ENCODE measurements at regions not wholly inside any gene's neighbourhood (a gene's known extent, or its start where the extent isn't known, plus 50 kb on each side); places are given as distances from the start of the nearest gene placed in this dataset.

- Mint-ChIP-seq H3K36me3 (ENCODE audit: insufficient read depth) (no peaks in the 10 kb centered on the region), H3K9me3 (no peaks in the 10 kb centered on the region), H3K27me3 (ENCODE audit: low read depth) (peaks cover 15% of the 10 kb centered on the region), H3K4me3 (no peak overlapping the region), H3K4me1 (ENCODE audit: low read depth) (no peaks in the 10 kb centered on the region)
- ATAC-seq (no peak), DNase-seq (no peak)
Measured at GRCh38 chr15:85905751-85906450, 111.2 kb upstream of the KLHL25 start.

- no peaks in the 10 kb centered on the region for H3K36me3 Mint-ChIP-seq (ENCODE audit: insufficient read depth)
- no peak for ATAC-seq
- H3K4me1 Mint-ChIP-seq (ENCODE audit: low read depth), result no peaks in the 10 kb centered on the region
- DNase-seq, result no peak
- H3K27me3 Mint-ChIP-seq (ENCODE audit: low read depth), result peaks cover 12% of the 10 kb centered on the region
- no peak overlapping the region for H3K4me3 Mint-ChIP-seq
- no peaks in the 10 kb centered on the region for H3K9me3 Mint-ChIP-seq
Measured at GRCh38 chr15:85906640-85907039, 111.9 kb upstream of the KLHL25 start.

- DNase-seq (no peak), ATAC-seq (no peak)
- Mint-ChIP-seq H3K36me3 (ENCODE audit: insufficient read depth) (no peaks in the 10 kb centered on the region), H3K4me3 (no peak overlapping the region), H3K4me1 (ENCODE audit: low read depth) (no peaks in the 10 kb centered on the region), H3K9me3 (no peaks in the 10 kb centered on the region), H3K27me3 (ENCODE audit: low read depth) (peaks cover 12% of the 10 kb centered on the region)
Measured at GRCh38 chr15:85910834-85911233, 116.1 kb upstream of the KLHL25 start.

- peaks cover 20% of the 10 kb centered on the region for H3K27me3 Mint-ChIP-seq (ENCODE audit: low read depth)
- no peak overlapping the region for H3K4me3 Mint-ChIP-seq
- H3K9me3 Mint-ChIP-seq, result no peaks in the 10 kb centered on the region
- H3K36me3 Mint-ChIP-seq (ENCODE audit: insufficient read depth), result no peaks in the 10 kb centered on the region
- H3K4me1 Mint-ChIP-seq (ENCODE audit: low read depth), result no peaks in the 10 kb centered on the region
- DNase-seq, result no peak
- no peak for ATAC-seq
Measured at GRCh38 chr15:85913461-85913860, 118.7 kb upstream of the KLHL25 start.

- DNase-seq, result no peak
- no peak for ATAC-seq
- peaks cover 3% of the 10 kb centered on the region for H3K4me1 Mint-ChIP-seq (ENCODE audit: low read depth)
- no peak overlapping the region for H3K4me3 Mint-ChIP-seq
- no peaks in the 10 kb centered on the region for H3K9me3 Mint-ChIP-seq
- peaks cover 16% of the 10 kb centered on the region for H3K27me3 Mint-ChIP-seq (ENCODE audit: low read depth)
- no peaks in the 10 kb centered on the region for H3K36me3 Mint-ChIP-seq (ENCODE audit: insufficient read depth)
Measured at GRCh38 chr15:85920956-85921355, 126.2 kb upstream of the KLHL25 start.

- Mint-ChIP-seq H3K27me3 (ENCODE audit: low read depth) (peaks cover 5% of the 10 kb centered on the region), H3K4me3 (no peak overlapping the region), H3K36me3 (ENCODE audit: insufficient read depth) (no peaks in the 10 kb centered on the region), H3K4me1 (ENCODE audit: low read depth) (peaks cover 22% of the 10 kb centered on the region), H3K9me3 (no peaks in the 10 kb centered on the region)
- DNase-seq (no peak), ATAC-seq (no peak)
Measured at GRCh38 chr15:85924088-85924487, 129.4 kb upstream of the KLHL25 start.

- Mint-ChIP-seq H3K36me3 (ENCODE audit: insufficient read depth) (no peaks in the 10 kb centered on the region), H3K9me3 (no peaks in the 10 kb centered on the region), H3K4me3 (no peak overlapping the region), H3K4me1 (ENCODE audit: low read depth) (peaks cover 28% of the 10 kb centered on the region), H3K27me3 (ENCODE audit: low read depth) (no peaks in the 10 kb centered on the region)
- no peak for DNase-seq
- no peak for ATAC-seq
Measured at GRCh38 chr15:85925649-85926237, 131.0 kb upstream of the KLHL25 start.

GRCh38 chr15:85926834-85927233, 132.1 kb upstream of the KLHL25 start:
- H3K4me3 Mint-ChIP-seq, result no peak overlapping the region
- peaks cover 36% of the 10 kb centered on the region for H3K4me1 Mint-ChIP-seq (ENCODE audit: low read depth)
- H3K36me3 Mint-ChIP-seq (ENCODE audit: insufficient read depth), result no peaks in the 10 kb centered on the region
- H3K27me3 Mint-ChIP-seq (ENCODE audit: low read depth), result no peaks in the 10 kb centered on the region
- no peak for DNase-seq
- H3K9me3 Mint-ChIP-seq, result no peaks in the 10 kb centered on the region
- ATAC-seq, result no peak

GRCh38 chr15:85927931-85928537, 133.3 kb upstream of the KLHL25 start:
- Mint-ChIP-seq H3K9me3 (no peaks in the 10 kb centered on the region), H3K36me3 (ENCODE audit: insufficient read depth) (no peaks in the 10 kb centered on the region), H3K4me1 (ENCODE audit: low read depth) (peaks cover 36% of the 10 kb centered on the region), H3K27me3 (ENCODE audit: low read depth) (peaks cover 2% of the 10 kb centered on the region), H3K4me3 (no peak overlapping the region)
- DNase-seq, result no peak
- ATAC-seq, result no peak

GRCh38 chr15:85929786-85930185, 135.1 kb upstream of the KLHL25 start:
- H3K9me3 Mint-ChIP-seq, result no peaks in the 10 kb centered on the region
- ATAC-seq (no peak), DNase-seq (no peak)
- peaks cover 35% of the 10 kb centered on the region for H3K4me1 Mint-ChIP-seq (ENCODE audit: low read depth)
- H3K4me3 Mint-ChIP-seq, result no peak overlapping the region
- no peaks in the 10 kb centered on the region for H3K36me3 Mint-ChIP-seq (ENCODE audit: insufficient read depth)
- peaks cover 2% of the 10 kb centered on the region for H3K27me3 Mint-ChIP-seq (ENCODE audit: low read depth)

GRCh38 chr15:85932391-85932790, 137.7 kb upstream of the KLHL25 start:
- Mint-ChIP-seq H3K36me3 (ENCODE audit: insufficient read depth) (no peaks in the 10 kb centered on the region), H3K27me3 (ENCODE audit: low read depth) (peaks cover 2% of the 10 kb centered on the region), H3K9me3 (no peaks in the 10 kb centered on the region), H3K4me1 (ENCODE audit: low read depth) (peaks cover 27% of the 10 kb centered on the region), H3K4me3 (no peak overlapping the region)
- no peak for DNase-seq
- no peak for ATAC-seq

GRCh38 chr15:85934691-85935090, 140.0 kb upstream of the KLHL25 start:
- no peak for ATAC-seq
- DNase-seq, result no peak
- Mint-ChIP-seq H3K27me3 (ENCODE audit: low read depth) (peaks cover 2% of the 10 kb centered on the region), H3K4me1 (ENCODE audit: low read depth) (peaks cover 12% of the 10 kb centered on the region), H3K9me3 (no peaks in the 10 kb centered on the region), H3K36me3 (ENCODE audit: insufficient read depth) (no peaks in the 10 kb centered on the region), H3K4me3 (no peak overlapping the region)

GRCh38 chr15:85935182-85935581, 140.5 kb upstream of the KLHL25 start:
- Mint-ChIP-seq H3K9me3 (no peaks in the 10 kb centered on the region), H3K36me3 (ENCODE audit: insufficient read depth) (no peaks in the 10 kb centered on the region), H3K4me3 (no peak overlapping the region), H3K27me3 (ENCODE audit: low read depth) (peaks cover 2% of the 10 kb centered on the region), H3K4me1 (ENCODE audit: low read depth) (peaks cover 8% of the 10 kb centered on the region)
- DNase-seq (no peak), ATAC-seq (no peak)

GRCh38 chr15:85937661-85938060, 142.0 kb upstream of the AGBL1 start:
- Mint-ChIP-seq H3K4me1 (ENCODE audit: low read depth) (no peaks in the 10 kb centered on the region), H3K4me3 (no peak overlapping the region), H3K27me3 (ENCODE audit: low read depth) (peaks cover 1% of the 10 kb centered on the region), H3K9me3 (no peaks in the 10 kb centered on the region), H3K36me3 (ENCODE audit: insufficient read depth) (no peaks in the 10 kb centered on the region)
- DNase-seq, result no peak
- ATAC-seq, result no peak

- Mint-ChIP-seq H3K27me3 (ENCODE audit: low read depth) (peaks cover under 1% of the 10 kb centered on the region), H3K36me3 (ENCODE audit: insufficient read depth) (no peaks in the 10 kb centered on the region), H3K4me1 (ENCODE audit: low read depth) (no peaks in the 10 kb centered on the region), H3K4me3 (no peak overlapping the region), H3K9me3 (no peaks in the 10 kb centered on the region)
- ATAC-seq (no peak), DNase-seq (no peak)
Measured at GRCh38 chr15:85941186-85941855, 138.3 kb upstream of the AGBL1 start.
